GM19463 (cell line): ENCODE measurements at regions not wholly inside any gene's neighbourhood (a gene's known extent, or its start where the extent isn't known, plus 50 kb on each side); places are given as distances from the start of the nearest gene placed in this dataset.
"Not testable (repeated sequence)": the region's sequence is repeated elsewhere in the genome, so short reads cannot be mapped to it uniquely, and the experiment has no call there.

Source experiments
- ATAC-seq: cut with Tn5 transposase; IDR thresholded peaks from one replicate; pipeline ENCODE4 v1.9.1; 2021; ENCODE audit warnings: mild to moderate bottlenecking, moderate library complexity; ENCODE audit not compliant: unreplicated experiment

DNA sequence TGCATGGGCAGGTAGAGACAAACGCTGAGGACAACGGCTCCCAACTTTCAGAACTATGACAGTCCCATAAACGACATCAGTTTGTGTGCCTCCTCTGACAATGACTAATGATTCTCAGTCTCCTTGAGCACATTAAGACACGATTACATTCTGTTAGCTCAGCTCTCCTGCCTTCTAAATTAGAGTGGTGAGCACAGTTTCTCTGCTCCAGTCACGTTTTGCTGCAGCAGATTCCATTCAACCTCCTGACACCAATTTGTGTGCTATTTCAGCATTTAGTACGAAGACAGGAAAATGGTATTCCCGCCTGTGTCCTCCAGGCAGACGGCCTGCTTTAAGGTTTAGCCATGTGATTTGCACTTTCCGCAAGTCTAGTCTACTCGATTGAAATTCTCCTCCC is 458.4 kb upstream of the CFAP20DC start:
- no peak for ATAC-seq

DNA sequence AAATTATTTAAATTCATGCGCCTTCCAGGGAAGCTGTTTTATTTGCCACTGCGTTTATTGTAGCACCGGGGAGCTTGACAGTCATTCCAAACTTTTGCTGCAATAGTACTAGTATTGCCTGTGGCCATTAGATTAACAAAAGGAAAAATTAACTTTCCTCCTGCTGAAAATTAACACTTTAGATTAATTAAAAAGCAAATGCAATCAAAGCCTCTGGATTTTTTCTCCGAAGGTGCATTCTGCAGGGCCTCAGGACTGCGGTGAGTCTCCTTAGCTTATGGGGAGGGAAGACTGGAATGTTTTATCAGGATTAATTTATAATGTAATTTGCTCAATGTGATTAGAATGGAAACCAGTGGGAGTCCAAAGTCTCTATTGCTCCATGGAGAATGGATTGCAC is 456.4 kb upstream of the CFAP20DC start:
- no peak for ATAC-seq

DNA sequence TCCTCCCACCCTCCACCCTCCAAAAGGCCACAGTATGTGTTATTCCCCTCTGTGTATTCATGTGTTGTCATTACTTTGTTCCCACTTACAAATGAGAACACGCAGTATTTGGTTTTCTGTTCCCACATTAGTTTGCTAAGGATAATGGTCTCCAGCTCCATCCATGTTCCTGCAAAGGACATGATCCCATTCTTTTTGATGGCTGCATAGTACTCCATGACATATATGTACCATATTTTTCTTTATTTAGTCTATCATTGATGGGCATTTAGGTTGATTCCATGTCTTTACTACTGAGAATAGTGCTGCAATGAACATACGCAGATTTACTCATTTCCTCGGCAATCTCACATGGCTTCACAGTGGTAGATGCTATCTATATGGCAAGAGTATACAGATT is 453.6 kb upstream of the CFAP20DC start:
- ATAC-seq = no peak

DNA sequence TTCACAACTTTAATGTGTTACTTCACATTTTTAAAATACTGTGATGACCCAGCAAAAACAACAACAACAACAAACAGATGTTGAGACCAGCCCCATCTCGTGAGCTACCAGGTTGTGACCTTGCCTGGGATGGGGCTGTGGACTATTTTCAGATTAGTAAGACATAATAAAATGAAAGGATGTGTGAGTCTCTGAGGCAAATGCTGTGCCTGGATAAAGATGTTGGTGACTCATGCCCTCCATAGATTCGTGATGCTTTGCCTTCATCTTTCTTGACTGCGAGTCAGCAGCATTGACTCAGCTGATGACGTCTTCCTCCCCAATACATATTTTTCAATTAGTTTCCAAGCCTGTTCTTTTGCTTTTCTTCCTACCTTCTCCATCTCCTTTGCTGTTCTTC is 453.0 kb upstream of the CFAP20DC start:
- ATAC-seq = no peak

DNA sequence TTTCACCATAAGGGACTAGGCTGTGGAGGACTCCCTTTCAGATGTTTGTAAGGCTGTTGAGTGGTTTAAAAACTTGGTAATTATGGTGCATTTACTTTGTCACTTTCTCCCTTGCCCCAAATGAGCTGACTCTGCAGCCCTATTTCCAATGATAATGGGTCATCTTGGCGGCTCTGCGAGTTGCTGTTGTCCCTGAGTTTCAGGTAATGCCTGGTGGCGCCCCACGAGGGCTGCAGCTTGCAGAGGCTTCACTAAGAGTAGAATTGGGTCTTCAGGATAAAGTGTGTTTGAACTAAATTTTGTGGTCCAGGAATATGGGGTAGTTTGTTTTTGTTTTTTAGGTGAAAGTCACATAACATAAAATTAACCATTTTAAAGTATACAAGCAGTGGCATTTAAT is 450.1 kb upstream of the CFAP20DC start:
- no peak for ATAC-seq

DNA sequence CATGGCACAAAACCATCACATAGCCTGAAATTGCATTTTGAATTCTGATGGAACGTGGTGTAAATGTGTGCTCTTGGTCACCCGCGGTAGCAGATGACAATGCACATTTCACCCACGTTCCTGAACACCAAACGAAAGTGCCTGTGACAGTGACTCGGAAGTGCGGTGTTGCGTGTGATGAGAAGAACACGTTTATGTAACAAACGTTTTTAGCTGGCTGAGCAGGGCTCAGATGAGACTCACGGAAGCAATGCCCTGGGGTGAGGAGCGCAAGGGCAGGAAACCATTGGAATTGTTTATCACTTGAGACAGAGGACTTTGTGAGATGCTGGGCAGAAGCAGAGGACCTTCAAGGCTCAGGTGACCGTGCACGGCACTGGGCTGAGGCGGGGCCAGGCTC is 449.2 kb upstream of the CFAP20DC start:
- ATAC-seq = no peak

DNA sequence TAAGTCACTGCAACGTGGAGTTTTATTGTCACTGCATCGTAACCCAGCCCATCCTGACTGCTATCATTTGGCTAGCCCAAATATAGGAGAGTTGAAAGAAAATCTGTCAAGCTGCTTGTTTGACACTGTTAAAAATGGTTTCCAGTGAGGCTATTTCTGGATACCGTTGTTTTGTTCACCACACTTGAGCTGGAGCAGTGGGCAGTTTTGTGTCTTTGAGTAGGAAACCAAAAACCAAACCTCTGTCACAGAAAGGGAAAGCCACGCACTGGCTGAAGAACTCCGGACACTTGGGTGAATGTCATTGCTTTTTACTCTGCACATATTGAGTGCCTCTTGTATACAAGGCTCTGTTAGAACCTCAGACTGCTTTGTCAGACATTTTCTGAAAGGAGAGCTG is 446.4 kb upstream of the CFAP20DC start:
- no peak for ATAC-seq

DNA sequence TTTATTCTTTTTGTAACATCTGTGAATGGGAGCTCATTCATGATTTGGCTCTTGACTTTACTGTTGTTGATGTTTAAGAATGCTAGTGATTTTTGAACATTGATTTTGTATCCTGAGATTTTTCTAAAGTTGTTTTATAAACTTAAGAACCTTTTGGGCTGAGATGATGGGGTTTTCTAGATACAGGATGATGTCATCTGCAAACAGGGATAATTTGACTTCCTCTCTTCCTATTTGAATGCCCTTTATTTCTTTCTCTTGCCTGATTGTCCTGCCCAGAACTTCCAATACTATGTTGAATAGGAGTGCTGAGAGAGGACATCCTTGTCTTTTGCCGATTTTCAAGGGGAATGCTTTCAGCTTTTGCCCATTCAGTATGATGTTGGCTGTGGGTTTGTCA is 445.1 kb upstream of the CFAP20DC start:
- ATAC-seq = not testable (repeated sequence)

DNA sequence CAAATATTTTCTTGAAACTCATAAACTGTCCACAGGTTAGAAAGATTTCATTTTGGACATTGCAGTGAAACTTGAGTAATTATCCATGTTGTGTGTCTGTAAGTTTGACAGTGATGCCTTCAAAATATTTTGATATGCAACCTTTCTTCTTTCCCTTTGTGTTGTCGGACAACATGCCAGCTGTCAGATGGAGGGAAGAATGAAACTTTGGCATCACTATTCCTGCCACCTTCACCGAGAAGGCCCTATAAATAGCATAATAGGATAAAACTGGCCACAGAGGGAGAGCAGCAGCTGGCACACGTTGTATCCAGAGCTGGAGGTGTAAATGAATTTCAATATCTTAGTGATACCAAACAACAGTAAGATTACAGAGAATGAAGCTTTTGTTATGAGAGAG is 436.7 kb upstream of the CFAP20DC start:
- ATAC-seq = no peak

DNA sequence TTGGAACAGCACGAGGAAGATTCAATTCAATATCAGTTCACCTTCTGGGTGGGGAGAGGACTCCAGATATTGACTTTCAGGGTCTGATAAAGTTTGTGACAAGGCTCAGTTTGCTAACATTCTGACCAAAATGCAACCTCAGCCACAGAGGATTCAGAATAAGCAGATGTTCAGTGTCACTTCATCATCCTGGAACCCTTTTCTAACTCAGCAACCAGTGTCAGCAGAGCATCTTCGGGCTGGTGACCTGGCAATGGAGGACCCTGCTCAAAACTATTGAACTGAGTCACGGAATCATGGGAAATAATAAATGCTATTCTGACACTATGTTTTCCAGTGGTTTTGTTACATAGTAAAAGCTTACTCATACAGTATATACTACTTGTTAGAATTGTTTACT is 433.4 kb upstream of the CFAP20DC start:
- no peak for ATAC-seq

DNA sequence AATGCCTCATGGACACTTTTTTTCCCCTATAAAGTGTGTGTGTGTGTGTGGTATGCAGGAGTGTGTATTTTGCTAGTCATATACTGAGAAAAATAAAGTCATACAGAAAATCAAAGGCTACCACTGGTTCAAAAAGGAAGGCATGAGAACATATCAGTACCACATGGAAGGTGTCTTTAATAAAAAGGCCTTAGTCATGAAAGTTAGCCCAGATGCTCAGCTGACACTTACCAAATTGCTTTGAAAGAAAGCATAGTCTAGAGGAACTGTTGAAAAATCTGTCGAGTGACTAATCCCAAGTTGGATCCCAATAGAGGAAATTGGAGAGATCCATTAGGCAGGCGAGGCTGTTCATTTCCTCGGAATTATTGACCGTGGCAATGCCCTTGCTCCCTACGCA is 432.9 kb upstream of the CFAP20DC start:
- no peak for ATAC-seq

DNA sequence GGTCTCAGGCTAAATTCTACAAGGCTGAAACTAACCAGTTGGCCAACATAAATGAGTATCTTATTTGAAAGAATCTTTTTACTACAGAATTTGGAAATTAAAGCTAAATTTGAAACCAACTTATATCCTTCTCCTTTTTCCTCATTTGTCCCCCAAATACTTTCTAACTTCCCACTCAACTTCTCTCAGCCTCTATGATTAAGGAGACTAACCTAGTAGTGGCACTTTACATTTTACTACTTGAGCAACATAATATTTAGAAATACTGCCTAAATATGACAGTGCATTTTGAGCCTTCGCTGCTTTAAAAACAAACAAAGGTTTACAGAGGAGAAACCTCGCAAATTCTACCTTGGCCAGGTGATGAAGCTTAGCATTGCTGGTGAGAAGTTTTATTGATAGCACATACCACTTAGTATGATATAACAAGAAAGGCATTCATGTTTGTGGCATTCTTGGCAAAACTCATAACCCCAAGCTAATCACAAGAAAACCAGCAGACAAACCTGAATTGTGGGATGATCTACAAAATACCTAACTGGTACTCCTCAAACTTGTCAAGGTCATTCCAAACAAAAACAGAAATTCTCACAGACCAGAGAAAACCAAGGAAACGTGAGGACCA is 432.1 kb upstream of the CFAP20DC start:
- no peak for ATAC-seq

DNA sequence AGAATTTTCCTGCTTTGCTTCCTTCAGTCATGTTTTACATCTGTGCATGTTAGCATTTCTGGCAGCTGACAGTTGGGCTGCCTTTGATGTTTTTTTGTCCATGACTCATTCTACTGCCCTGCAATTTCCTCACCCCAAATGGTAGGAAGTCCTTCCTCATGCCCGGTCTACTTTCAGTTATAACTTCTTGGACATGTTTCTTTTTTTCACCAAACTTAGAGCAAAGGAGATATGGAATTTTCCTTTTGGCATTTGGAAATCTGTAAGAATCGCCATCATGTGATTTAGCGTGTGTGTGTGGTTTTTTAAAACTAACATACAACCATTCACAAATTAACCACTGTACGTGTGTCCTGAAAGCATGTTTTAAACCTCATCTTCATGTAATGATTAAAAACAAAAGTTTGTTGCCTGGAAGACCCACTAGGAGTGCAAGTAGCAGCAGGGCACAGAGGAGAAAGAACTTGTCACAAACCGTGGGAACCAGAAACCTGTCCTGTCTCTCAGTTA is 430.7 kb upstream of the CFAP20DC start:
- ATAC-seq = peak; percentile 81

DNA sequence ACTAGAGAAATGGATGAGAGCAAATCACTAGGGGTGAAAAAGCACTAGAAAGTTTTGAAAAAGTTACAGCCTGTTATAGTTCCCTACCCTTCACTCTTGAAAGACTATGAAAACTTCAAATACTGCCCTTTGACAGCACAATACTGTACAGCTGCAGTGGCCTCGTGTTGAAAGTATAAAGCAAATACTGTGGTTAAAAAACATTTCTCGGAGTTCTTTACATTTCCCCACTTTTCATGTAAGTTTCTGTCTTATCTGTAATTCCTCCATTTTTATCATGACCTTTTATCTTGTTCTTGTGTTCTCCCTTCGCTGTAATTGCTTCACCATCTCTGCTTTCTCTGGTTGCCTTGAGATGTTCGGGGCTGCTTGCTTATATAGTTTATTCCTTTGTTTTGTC is 423.8 kb upstream of the CFAP20DC start:
- ATAC-seq = peak; percentile 41

DNA sequence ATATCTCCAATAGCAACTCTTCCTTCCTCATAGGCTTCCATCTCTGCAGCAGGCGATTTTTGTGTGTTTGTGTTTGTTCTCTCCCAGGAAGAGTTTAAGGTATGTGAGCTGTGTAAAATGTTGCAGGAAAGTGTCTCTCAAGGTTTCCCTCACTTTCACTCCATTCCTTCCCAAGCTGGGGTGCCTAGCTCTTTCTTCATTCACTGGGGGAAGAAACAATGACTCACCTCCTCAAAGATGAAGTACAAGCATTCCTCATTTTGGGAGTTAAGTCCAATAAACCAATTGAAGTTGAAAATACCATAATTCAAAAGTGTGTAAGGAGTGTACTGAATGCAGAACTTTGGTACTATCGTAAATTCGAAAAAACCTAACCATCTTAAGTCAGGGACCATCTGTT is 422.7 kb upstream of the CFAP20DC start:
- no peak for ATAC-seq

DNA sequence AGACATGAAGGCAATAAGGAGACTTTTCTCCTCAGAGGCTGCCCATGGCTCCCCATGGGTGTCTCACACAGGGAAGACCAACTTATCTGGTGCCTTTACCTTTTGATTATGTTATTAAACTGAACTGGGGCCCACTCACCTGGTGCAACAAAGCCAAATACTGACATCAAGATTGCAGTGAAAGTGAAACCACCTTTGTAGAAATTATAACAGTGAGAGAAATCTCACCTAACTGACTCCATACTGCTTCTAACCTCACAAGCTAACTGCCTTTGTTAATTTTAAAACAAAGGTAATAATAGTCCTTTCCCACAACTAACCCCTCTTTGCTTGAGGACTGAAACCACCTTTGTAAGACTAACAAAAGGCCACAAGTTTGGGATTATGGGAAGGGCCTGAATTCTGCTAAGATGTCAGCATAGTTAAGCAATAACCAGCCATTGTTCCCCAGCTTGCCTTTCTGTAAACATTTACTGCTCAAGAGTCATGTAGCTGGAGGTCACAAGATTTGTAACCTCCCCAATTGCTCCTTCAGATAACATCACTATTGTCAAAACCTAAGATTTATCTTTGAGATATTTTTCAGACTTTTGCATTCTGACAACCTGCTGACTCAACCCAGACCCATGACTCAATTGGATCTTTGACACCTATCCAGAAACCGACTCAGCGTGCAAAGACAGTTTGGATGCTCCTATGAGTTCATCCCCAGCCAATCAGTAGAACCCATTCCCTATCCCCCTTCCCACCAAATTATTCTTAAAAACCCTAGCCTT is 420.3 kb upstream of the CFAP20DC start:
- ATAC-seq = no peak

DNA sequence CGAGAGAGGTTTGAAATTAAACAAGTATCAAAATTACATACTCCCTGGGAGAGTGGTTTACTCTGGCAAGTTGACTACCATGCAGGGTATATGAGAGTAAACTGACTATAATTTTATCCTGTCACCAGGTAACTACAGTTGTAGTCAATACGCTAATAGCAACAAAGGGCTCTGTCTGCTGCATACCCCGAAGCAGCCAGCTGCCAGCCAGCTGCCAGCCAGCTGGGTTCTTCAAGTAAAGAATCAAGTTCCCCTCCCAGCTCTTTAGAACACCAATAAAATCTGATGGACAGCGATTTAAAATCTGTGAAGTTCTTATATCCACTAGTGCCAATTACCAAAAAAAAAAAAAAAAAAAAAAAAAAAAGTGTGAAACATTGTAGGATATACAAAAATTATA is 417.7 kb upstream of the CFAP20DC start:
- no peak for ATAC-seq

DNA sequence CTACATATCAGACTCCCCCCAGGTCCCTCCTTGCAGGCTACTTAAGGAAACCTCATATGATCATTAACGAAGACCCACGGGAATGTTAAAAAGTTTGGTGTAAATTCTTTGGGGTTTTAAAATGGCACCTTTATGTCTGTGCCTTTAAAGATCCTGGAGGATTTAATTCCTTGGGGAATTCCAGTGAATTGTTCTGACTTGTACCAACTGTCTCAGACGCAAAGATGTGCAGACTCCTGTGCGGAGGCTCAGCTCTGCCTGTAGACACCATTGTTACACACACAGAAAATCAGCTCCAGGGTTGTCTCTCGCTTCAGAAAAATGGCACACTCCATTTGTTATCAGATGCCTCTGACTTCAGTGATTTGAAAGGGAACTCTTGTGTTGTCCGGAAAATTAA is 414.4 kb upstream of the CFAP20DC start:
- no peak for ATAC-seq

DNA sequence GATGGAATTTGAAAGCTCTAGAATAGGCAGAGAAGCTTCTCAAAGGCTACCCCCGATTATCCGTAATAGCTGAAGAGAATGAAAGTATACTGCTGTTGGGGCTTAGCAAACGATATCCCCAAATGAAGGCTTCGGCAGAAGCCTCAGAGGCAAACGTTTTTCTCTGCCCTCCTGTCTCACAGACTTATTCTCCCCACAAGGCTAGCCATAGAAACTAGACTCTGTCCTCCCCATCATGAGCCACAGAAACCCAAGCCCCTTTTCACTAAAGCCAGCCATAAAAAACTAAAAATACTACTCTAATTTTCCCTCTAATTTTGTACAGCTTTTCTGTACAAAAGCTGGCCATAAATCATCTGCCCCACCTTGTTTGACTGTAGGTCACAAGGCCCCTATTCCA is 413.4 kb upstream of the CFAP20DC start:
- no peak for ATAC-seq

DNA sequence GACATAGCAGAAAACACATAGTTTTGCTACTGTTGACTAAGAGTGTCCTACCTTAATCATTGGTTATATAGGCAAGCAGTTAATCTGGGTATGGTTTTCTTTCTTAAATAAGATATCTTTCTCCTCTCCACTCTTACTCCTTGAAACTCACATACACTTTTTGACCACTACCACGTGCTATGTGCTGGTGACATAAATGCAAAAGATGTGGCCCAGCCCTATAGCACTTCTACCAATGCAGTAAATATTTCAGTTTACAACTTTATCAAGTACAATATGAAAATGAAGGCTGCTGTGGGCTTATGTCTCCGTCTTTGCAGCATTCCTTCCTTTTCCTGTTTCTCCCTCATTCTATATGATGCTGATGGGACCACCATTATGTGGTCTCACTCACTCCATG is 410.2 kb upstream of the CFAP20DC start:
- no peak for ATAC-seq

DNA sequence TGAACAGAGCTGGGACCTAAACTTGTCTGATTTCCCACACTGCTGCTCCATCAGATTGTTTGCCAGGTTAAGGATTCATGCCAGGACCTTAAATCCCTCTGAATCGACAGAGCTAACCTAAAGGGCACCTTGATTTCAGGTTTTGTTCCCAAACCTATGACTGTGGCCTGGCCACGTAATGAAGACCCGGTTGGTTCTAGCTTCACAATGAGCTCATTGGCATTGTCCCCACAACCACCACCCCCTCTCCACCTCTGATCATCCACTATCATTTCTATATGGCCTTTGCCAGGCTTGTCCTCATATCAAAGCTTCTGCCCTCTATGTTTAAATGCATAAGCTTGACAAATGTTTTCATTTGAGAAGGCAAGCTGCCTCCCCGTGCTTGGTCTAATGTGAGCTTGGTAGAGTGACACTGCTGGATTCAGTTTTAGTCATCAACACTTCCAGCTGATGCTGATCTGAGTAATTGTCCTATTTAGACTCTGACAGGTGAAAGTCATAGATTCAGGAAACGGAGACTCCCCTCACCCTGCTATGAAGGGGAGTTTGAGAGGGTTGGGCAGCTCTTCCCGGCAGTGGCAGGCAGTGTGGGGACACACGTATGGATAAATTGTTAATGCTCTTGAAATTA is 407.1 kb upstream of the CFAP20DC start:
- peak; percentile 99 for ATAC-seq
